ENCODE measurements at regions not wholly inside any gene's neighbourhood (a gene's known extent, or its start where the extent isn't known, plus 50 kb on each side); places are given as distances from the start of the nearest gene placed in this dataset.

- no peak for TF ChIP-seq CTCF (IDR thresholded peaks at IDR 0.05; ENCODE audit: control insufficient read depth, extremely low read depth, insufficient read depth)
- H3K4me3 ChIP-seq (ENCODE audit: low read depth, low read length) = no peak overlapping the region
- DNase-seq (ENCODE audit: low read depth) = no peak
These were observed 159.2 kb upstream of the ALDH1B1 start for GRCh38 chr9:38233343-38233742.

GRCh38 chr9:38232895-38233294, 159.6 kb upstream of the ALDH1B1 start:
- TF ChIP-seq CTCF (IDR thresholded peaks at IDR 0.05; ENCODE audit: control insufficient read depth, extremely low read depth, insufficient read depth) = no peak
- DNase-seq (ENCODE audit: low read depth) = no peak
- H3K4me3 ChIP-seq (ENCODE audit: low read depth, low read length) = no peak overlapping the region

GRCh38 chr9:38229504-38230155, 160.6 kb upstream of the SHB start:
- no peak overlapping the region for H3K4me3 ChIP-seq (ENCODE audit: low read depth, low read length)
- no peak for DNase-seq (ENCODE audit: low read depth)
- no peak for TF ChIP-seq CTCF (IDR thresholded peaks at IDR 0.05; ENCODE audit: control insufficient read depth, extremely low read depth, insufficient read depth)

GRCh38 chr9:38229104-38229500, 160.1 kb upstream of the SHB start:
- no peak for DNase-seq (ENCODE audit: low read depth)

GRCh38 chr9:38228331-38229103, 159.5 kb upstream of the SHB start:
- no peak for TF ChIP-seq CTCF (IDR thresholded peaks at IDR 0.05; ENCODE audit: control insufficient read depth, extremely low read depth, insufficient read depth)
- H3K4me3 ChIP-seq (ENCODE audit: low read depth, low read length) = no peak overlapping the region
- no peak for DNase-seq (ENCODE audit: low read depth)

More at GRCh38 chr9:38229104-38229500, 160.1 kb upstream of the SHB start:
- TF ChIP-seq CTCF (IDR thresholded peaks at IDR 0.05; ENCODE audit: control insufficient read depth, extremely low read depth, insufficient read depth) = no peak
- no peak overlapping the region for H3K4me3 ChIP-seq (ENCODE audit: low read depth, low read length)

GRCh38 chr9:38227656-38228055, 158.6 kb upstream of the SHB start:
- TF ChIP-seq CTCF (IDR thresholded peaks at IDR 0.05; ENCODE audit: control insufficient read depth, extremely low read depth, insufficient read depth) = no peak
- no peak for DNase-seq (ENCODE audit: low read depth)
- H3K4me3 ChIP-seq (ENCODE audit: low read depth, low read length) = no peak overlapping the region

Measured in LNCaP clone FGC (cell line).